ENCODE measurements at regions not wholly inside any gene's neighbourhood (a gene's known extent, or its start where the extent isn't known, plus 50 kb on each side); places are given as distances from the start of the nearest gene placed in this dataset.

GRCh38 chr20:16209951-16210361 lies 363.3 kb downstream of the KIF16B start:
- Mint-ChIP-seq H3K27me3 (peaks cover 7% of the 10 kb centered on the region), H3K36me3 (no peaks in the 10 kb centered on the region), H3K27ac (no peak overlapping the region), H3K4me1 (ENCODE audit: unreplicated experiment) (peaks cover under 1% of the 10 kb centered on the region), H3K9me3 (no peaks in the 10 kb centered on the region), H3K4me3 (no peak overlapping the region)
- no peak for DNase-seq (ENCODE audit: extremely low spot score, unreplicated experiment)
- no peak for TF ChIP-seq CTCF (conservative IDR thresholded peaks at IDR 0.05)

DNA sequence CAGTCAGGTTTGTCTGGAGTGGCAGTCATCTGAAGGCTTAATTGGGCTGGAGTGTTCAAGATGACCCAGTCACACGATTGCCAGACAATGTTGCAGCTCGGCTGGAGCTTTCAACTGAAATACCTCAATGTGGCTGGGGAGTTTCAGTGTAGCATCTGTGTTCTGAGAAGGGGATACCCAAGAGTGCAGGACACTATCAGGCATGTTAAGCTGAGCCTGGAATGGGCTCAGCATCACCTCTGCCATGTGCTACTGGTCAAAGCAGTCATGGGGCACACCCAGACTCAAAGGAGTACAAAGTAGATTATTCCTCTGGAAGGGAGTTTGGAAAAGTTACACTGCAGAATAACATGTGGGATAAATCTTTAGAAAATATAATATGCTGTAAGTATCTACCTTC lies 363.9 kb downstream of the KIF16B start:
- no peaks in the 10 kb centered on the region for H3K9me3 Mint-ChIP-seq
- H3K27me3 Mint-ChIP-seq, result peaks cover 7% of the 10 kb centered on the region
- no peak for DNase-seq (ENCODE audit: extremely low spot score, unreplicated experiment)
- no peaks in the 10 kb centered on the region for H3K4me1 Mint-ChIP-seq (ENCODE audit: unreplicated experiment)
- no peaks in the 10 kb centered on the region for H3K36me3 Mint-ChIP-seq
- no peak overlapping the region for H3K4me3 Mint-ChIP-seq
- no peak overlapping the region for H3K27ac Mint-ChIP-seq
- TF ChIP-seq CTCF (conservative IDR thresholded peaks at IDR 0.05), result no peak

GRCh38 chr20:16208443-16208842 lies 364.8 kb downstream of the KIF16B start:
- no peak overlapping the region for H3K27ac Mint-ChIP-seq
- no peaks in the 10 kb centered on the region for H3K9me3 Mint-ChIP-seq
- no peak for DNase-seq (ENCODE audit: extremely low spot score, unreplicated experiment)
- H3K4me3 Mint-ChIP-seq, result no peak overlapping the region
- no peaks in the 10 kb centered on the region for H3K36me3 Mint-ChIP-seq
- TF ChIP-seq CTCF (conservative IDR thresholded peaks at IDR 0.05), result no peak
- H3K27me3 Mint-ChIP-seq, result peaks cover 7% of the 10 kb centered on the region
- H3K4me1 Mint-ChIP-seq (ENCODE audit: unreplicated experiment), result no peaks in the 10 kb centered on the region

DNA sequence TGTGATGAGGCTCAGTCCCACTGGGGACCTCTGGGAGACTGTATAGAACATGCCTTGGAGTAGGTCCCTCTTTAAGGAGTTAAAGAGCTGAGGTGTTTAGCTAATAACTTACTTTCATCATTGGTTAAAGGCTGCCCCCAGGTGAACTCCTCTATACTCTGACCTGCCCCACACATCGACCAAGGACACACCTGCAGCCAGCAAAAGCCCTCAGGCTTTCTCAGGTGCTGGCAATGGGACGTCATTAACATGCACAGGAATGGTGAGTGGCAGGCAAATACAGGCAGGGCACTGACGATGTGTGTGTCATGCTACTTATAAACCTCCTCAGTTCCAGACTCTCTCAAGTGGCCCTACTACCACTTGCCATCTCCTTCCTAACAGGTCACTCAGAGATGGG lies 366.4 kb downstream of the KIF16B start:
- Mint-ChIP-seq H3K4me3 (no peak overlapping the region), H3K27me3 (peaks cover 6% of the 10 kb centered on the region), H3K27ac (peak overlapping the region; percentile 52), H3K36me3 (no peaks in the 10 kb centered on the region), H3K4me1 (ENCODE audit: unreplicated experiment) (no peaks in the 10 kb centered on the region), H3K9me3 (no peaks in the 10 kb centered on the region)
- no peak for DNase-seq (ENCODE audit: extremely low spot score, unreplicated experiment)
- no peak for TF ChIP-seq CTCF (conservative IDR thresholded peaks at IDR 0.05)

DNA sequence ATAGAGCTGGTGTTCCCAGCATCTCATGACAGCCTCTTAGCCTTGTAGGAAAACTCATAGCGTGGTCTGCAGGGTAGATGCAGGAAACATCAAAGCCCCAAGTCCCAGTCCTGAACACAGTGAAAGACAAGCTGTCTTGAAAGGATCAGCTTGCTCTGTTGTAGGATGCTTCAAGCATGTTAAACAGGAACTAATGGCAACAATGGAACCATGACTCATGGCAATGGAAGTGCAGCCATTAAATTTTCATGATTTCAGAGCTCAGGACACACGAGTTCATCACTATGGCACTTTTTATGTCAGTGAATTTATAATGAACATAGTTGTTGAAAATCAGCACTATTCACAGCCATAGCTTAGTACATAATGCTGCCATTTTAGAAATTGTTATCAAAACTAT lies 367.7 kb downstream of the KIF16B start:
- no peaks in the 10 kb centered on the region for H3K4me1 Mint-ChIP-seq (ENCODE audit: unreplicated experiment)
- H3K36me3 Mint-ChIP-seq, result no peaks in the 10 kb centered on the region
- no peaks in the 10 kb centered on the region for H3K9me3 Mint-ChIP-seq
- TF ChIP-seq CTCF (conservative IDR thresholded peaks at IDR 0.05), result no peak
- no peak for DNase-seq (ENCODE audit: extremely low spot score, unreplicated experiment)
- peaks cover 1% of the 10 kb centered on the region for H3K27me3 Mint-ChIP-seq
- no peak overlapping the region for H3K27ac Mint-ChIP-seq
- no peak overlapping the region for H3K4me3 Mint-ChIP-seq

GRCh38 chr20:16203096-16203495 lies 370.2 kb downstream of the KIF16B start:
- no peak for TF ChIP-seq CTCF (conservative IDR thresholded peaks at IDR 0.05)
- Mint-ChIP-seq H3K4me1 (ENCODE audit: unreplicated experiment) (no peaks in the 10 kb centered on the region), H3K27ac (no peak overlapping the region), H3K4me3 (no peak overlapping the region), H3K36me3 (no peaks in the 10 kb centered on the region), H3K27me3 (no peaks in the 10 kb centered on the region), H3K9me3 (no peaks in the 10 kb centered on the region)
- DNase-seq (ENCODE audit: extremely low spot score, unreplicated experiment), result no peak
